Right lobe of liver (tissue), 4 donors: ENCODE measurements at regions not wholly inside any gene's neighbourhood (a gene's known extent, or its start where the extent isn't known, plus 50 kb on each side); places are given as distances from the start of the nearest gene placed in this dataset.

ENCODE experiments used
- POLR2A ChIP-seq: fragments of 450-650 bp; IDR thresholded peaks from one replicate; pipeline ENCODE4 v1.6.1; 2017; ENCODE audit warnings: antibody characterized with exemption, mild to moderate bottlenecking
- TF ChIP-seq, protein P1 (sequence below), 4 donors: fragments of 200-600 bp in 3 of 4; fragments of 450-650 bp in 1 of 4; IDR thresholded peaks; one replicate each; pipeline versions ENCODE4 v1.5.1 to v1.8.0; 2016 to 2022; ENCODE audit warnings: antibody characterized with exemption in 4 of 4, mild to moderate bottlenecking in 2 of 4
- donor health status: DM: no; HTN: no; CAD: no.
- donor health status: DM: no; HTN: no; CAD: no.
- donor health status: DM: no; HTN: yes; CAD: no.

DNA sequence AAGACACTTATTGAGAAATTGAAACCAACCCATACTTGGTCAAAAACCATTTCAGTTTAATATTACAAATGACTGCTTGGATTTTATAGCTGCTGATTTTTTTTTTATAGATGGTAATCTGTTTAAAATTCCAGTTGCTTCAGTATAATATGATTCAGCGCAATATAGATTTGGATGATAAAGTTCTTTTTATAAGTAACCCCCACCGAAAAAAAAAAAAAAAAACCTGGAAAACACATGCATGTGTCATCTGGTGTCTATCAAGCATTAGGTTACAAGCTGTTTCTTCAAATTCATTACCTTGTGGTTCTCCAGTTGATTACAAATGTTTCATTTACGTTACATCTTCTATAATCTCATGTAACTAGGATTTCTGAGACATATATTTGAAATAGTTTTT, 356.6 kb upstream of the ROBO2 start:
- TF ChIP-seq, protein P1, sequence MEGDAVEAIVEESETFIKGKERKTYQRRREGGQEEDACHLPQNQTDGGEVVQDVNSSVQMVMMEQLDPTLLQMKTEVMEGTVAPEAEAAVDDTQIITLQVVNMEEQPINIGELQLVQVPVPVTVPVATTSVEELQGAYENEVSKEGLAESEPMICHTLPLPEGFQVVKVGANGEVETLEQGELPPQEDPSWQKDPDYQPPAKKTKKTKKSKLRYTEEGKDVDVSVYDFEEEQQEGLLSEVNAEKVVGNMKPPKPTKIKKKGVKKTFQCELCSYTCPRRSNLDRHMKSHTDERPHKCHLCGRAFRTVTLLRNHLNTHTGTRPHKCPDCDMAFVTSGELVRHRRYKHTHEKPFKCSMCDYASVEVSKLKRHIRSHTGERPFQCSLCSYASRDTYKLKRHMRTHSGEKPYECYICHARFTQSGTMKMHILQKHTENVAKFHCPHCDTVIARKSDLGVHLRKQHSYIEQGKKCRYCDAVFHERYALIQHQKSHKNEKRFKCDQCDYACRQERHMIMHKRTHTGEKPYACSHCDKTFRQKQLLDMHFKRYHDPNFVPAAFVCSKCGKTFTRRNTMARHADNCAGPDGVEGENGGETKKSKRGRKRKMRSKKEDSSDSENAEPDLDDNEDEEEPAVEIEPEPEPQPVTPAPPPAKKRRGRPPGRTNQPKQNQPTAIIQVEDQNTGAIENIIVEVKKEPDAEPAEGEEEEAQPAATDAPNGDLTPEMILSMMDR (IDR thresholded peaks at IDR 0.05): no peak
- TF ChIP-seq POLR2A: no peak
